GM23338 (cell line): ENCODE measurements at regions not wholly inside any gene's neighbourhood (a gene's known extent, or its start where the extent isn't known, plus 50 kb on each side); places are given as distances from the start of the nearest gene placed in this dataset.

Experiments
- EZH2 ChIP-seq: fragments of 200-600 bp; sonication (generic); IDR thresholded peaks from one replicate; pipeline ENCODE4 v1.8.0; 2017; ENCODE audit warnings: antibody characterized with exemption, mild to moderate bottlenecking, low read depth; ENCODE audit not compliant: unreplicated experiment
- POLR2AphosphoS5 ChIP-seq: IDR thresholded peaks from 2 replicates; pipeline ENCODE4 v1.6.1; 2016; ENCODE audit warnings: antibody characterized with exemption, low read depth
- TF ChIP-seq, protein P1 (sequence below): IDR thresholded peaks from one replicate; pipeline ENCODE4 v1.6.1; 2018; ENCODE audit warnings: antibody characterized with exemption; ENCODE audit not compliant: unreplicated experiment
- TF ChIP-seq, protein P2 (sequence below), 2 experiments: fragments of 200-600 bp in 1 of 2; sonication (generic) in 1 of 2; conservative IDR thresholded peaks; 2 replicates each; pipeline versions ENCODE4 v1.5.1 to v1.6.1; 2016 to 2017; ENCODE audit warnings: antibody characterized with exemption in 2 of 2, low read depth in 2 of 2, mild to moderate bottlenecking in 2 of 2, moderate library complexity in 1 of 2
- TF ChIP-seq, protein P3 (sequence below): IDR thresholded peaks from 2 replicates; pipeline ENCODE4 v1.6.1; 2016; ENCODE audit warnings: antibody characterized with exemption

DNA sequence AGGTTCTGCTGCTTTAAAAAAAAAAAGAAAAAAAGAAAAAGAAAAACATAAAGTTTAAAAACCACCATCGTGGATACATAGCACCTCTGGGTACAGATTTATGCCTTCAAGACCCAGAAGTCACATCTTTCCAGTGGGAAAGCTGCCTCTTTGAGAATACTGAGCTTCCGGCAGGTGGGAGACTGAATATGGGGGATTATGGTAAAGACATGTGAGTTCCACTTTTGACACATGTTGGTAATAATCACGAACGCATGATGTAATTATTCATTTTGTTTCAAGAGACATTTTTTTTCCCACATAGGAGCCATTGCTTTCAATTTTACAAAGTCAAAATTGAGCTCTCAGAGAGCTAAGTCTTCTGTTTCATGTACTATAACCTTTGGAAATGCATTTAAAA is 229.7 kb upstream of the CDH5 start:
- TF ChIP-seq, protein P1, sequence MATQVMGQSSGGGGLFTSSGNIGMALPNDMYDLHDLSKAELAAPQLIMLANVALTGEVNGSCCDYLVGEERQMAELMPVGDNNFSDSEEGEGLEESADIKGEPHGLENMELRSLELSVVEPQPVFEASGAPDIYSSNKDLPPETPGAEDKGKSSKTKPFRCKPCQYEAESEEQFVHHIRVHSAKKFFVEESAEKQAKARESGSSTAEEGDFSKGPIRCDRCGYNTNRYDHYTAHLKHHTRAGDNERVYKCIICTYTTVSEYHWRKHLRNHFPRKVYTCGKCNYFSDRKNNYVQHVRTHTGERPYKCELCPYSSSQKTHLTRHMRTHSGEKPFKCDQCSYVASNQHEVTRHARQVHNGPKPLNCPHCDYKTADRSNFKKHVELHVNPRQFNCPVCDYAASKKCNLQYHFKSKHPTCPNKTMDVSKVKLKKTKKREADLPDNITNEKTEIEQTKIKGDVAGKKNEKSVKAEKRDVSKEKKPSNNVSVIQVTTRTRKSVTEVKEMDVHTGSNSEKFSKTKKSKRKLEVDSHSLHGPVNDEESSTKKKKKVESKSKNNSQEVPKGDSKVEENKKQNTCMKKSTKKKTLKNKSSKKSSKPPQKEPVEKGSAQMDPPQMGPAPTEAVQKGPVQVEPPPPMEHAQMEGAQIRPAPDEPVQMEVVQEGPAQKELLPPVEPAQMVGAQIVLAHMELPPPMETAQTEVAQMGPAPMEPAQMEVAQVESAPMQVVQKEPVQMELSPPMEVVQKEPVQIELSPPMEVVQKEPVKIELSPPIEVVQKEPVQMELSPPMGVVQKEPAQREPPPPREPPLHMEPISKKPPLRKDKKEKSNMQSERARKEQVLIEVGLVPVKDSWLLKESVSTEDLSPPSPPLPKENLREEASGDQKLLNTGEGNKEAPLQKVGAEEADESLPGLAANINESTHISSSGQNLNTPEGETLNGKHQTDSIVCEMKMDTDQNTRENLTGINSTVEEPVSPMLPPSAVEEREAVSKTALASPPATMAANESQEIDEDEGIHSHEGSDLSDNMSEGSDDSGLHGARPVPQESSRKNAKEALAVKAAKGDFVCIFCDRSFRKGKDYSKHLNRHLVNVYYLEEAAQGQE = no peak
- TF ChIP-seq, protein P2, sequence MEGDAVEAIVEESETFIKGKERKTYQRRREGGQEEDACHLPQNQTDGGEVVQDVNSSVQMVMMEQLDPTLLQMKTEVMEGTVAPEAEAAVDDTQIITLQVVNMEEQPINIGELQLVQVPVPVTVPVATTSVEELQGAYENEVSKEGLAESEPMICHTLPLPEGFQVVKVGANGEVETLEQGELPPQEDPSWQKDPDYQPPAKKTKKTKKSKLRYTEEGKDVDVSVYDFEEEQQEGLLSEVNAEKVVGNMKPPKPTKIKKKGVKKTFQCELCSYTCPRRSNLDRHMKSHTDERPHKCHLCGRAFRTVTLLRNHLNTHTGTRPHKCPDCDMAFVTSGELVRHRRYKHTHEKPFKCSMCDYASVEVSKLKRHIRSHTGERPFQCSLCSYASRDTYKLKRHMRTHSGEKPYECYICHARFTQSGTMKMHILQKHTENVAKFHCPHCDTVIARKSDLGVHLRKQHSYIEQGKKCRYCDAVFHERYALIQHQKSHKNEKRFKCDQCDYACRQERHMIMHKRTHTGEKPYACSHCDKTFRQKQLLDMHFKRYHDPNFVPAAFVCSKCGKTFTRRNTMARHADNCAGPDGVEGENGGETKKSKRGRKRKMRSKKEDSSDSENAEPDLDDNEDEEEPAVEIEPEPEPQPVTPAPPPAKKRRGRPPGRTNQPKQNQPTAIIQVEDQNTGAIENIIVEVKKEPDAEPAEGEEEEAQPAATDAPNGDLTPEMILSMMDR (conservative IDR thresholded peaks at IDR 0.05; ENCODE audit: low read depth in 2 of 2) = no peak
- TF ChIP-seq POLR2AphosphoS5 (no peak), EZH2 (no peak)
- TF ChIP-seq, protein P3, sequence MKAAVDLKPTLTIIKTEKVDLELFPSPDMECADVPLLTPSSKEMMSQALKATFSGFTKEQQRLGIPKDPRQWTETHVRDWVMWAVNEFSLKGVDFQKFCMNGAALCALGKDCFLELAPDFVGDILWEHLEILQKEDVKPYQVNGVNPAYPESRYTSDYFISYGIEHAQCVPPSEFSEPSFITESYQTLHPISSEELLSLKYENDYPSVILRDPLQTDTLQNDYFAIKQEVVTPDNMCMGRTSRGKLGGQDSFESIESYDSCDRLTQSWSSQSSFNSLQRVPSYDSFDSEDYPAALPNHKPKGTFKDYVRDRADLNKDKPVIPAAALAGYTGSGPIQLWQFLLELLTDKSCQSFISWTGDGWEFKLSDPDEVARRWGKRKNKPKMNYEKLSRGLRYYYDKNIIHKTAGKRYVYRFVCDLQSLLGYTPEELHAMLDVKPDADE = no peak
